Stimulated activated naive CD4-positive, alpha-beta T cell treated with Interleukin-2 at 50 U/mL for 16 hours (primary cell): ENCODE measurements at regions not wholly inside any gene's neighbourhood (a gene's known extent, or its start where the extent isn't known, plus 50 kb on each side); places are given as distances from the start of the nearest gene placed in this dataset.

Source experiments
- DNase-seq: peaks from one replicate; lab custom pipeline; 2025; lab: John Stamatoyannopoulos, UW

- no peak for DNase-seq
These were observed 223.1 kb downstream of the REEP3 start for GRCh38 chr10:63744060-63744941.

GRCh38 chr10:63749915-63750314 is 228.7 kb downstream of the REEP3 start:
- no peak for DNase-seq

- DNase-seq, result no peak
These were observed 230.6 kb downstream of the REEP3 start for GRCh38 chr10:63751836-63752235.

GRCh38 chr10:63752318-63752717 is 231.1 kb downstream of the REEP3 start:
- no peak for DNase-seq

- no peak for DNase-seq
These were observed 232.6 kb downstream of the REEP3 start for GRCh38 chr10:63753808-63754207.

GRCh38 chr10:63755441-63755840 is 234.2 kb downstream of the REEP3 start:
- no peak for DNase-seq

- DNase-seq, result no peak
These were observed 235.9 kb downstream of the REEP3 start for GRCh38 chr10:63757067-63757466.

- DNase-seq, result no peak
These were observed 236.9 kb downstream of the REEP3 start for GRCh38 chr10:63758080-63758479.

- no peak for DNase-seq
These were observed 238.1 kb downstream of the REEP3 start for GRCh38 chr10:63759335-63759734.

GRCh38 chr10:63760034-63760707 is 239.0 kb downstream of the REEP3 start:
- DNase-seq, result no peak

- no peak for DNase-seq
These were observed 239.5 kb downstream of the REEP3 start for GRCh38 chr10:63760708-63761047.

- DNase-seq, result no peak
These were observed 240.0 kb downstream of the REEP3 start for GRCh38 chr10:63761243-63761642.

GRCh38 chr10:63763744-63764143 is 242.5 kb downstream of the REEP3 start:
- no peak for DNase-seq

- DNase-seq, result no peak
These were observed 243.9 kb downstream of the REEP3 start for GRCh38 chr10:63765126-63765525.

GRCh38 chr10:63766745-63767137 is 245.5 kb downstream of the REEP3 start:
- no peak for DNase-seq

GRCh38 chr10:63767138-63767801 is 246.1 kb downstream of the REEP3 start:
- DNase-seq, result no peak

- no peak for DNase-seq
These were observed 248.2 kb downstream of the REEP3 start for GRCh38 chr10:63769367-63769766.

GRCh38 chr10:63770523-63770922 is 249.3 kb downstream of the REEP3 start:
- DNase-seq, result no peak

GRCh38 chr10:63772491-63772890 is 251.3 kb downstream of the REEP3 start:
- no peak for DNase-seq

GRCh38 chr10:63773106-63773505 is 251.9 kb downstream of the REEP3 start:
- no peak for DNase-seq

- no peak for DNase-seq
These were observed 252.8 kb downstream of the REEP3 start for GRCh38 chr10:63773962-63774361.

- no peak for DNase-seq
These were observed 258.9 kb downstream of the REEP3 start for GRCh38 chr10:63780101-63780500.

GRCh38 chr10:63781226-63781625 is 260.0 kb downstream of the REEP3 start:
- no peak for DNase-seq
